SK-N-MC (cell line): ENCODE measurements at regions not wholly inside any gene's neighbourhood (a gene's known extent, or its start where the extent isn't known, plus 50 kb on each side); places are given as distances from the start of the nearest gene placed in this dataset.

Experiments used
- EZH2 ChIP-seq: fragments of 200-600 bp; sonication (generic); IDR thresholded peaks from one replicate; pipeline ENCODE4 v1.6.1; 2017; ENCODE audit warnings: antibody characterized with exemption
- FOXP2 ChIP-seq: optimal IDR thresholded peaks from 2 replicates; pipeline ENCODE3; 2011; ENCODE audit warnings: mild to moderate bottlenecking, moderate library complexity; ENCODE audit not compliant: insufficient read depth; ENCODE audit errors: extremely low read length, control extremely low read depth

- TF ChIP-seq EZH2 (no peak), FOXP2 (no peak)
Observed at GRCh38 chr2:41877114-41877678, 170.6 kb upstream of the PKDCC start.
